Naive thymus-derived CD4-positive, alpha-beta T cell (primary cell): ENCODE measurements at regions not wholly inside any gene's neighbourhood (a gene's known extent, or its start where the extent isn't known, plus 50 kb on each side); places are given as distances from the start of the nearest gene placed in this dataset.
A peak's percentile ranks its signal among the peaks of the same experiment; 100 is the strongest.

ENCODE experiments used
- ATAC-seq: fragments of 150-1000 bp; cut with Tn5 transposase; 2 replicates; pipeline ENCODE4 v1.10.0; 2021; ENCODE audit warnings: mild to moderate bottlenecking, moderate library complexity
- CTCF ChIA-PET: fragments of 350-600 bp; sonication (Branson Sonifier 250); formaldehyde crosslinking; loops from one replicate; lab custom pipeline; 2021; ENCODE audit warnings: antibody characterized with exemption; lab: Charles Lee
- POLR2A ChIA-PET: fragments of 350-600 bp; sonication (Branson Sonifier 250); formaldehyde crosslinking; loops from one replicate; lab custom pipeline; 2021; ENCODE audit warnings: antibody characterized with exemption, inconsistent platforms; lab: Charles Lee
- DNase-seq, 9 donors: peaks; one replicate each; pipeline versions ENCODE4 v3.0.0 to v3.0.0-alpha.2; 2020 to 2022; ENCODE audit warnings: mixed read lengths in 1 of 9
- H3K27ac ChIP-seq: one replicate; pipeline ENCODE4 v1.7.0; 2013; ENCODE audit warnings: mild to moderate bottlenecking, low read depth, low read length, moderate library complexity
- H3K27me3 ChIP-seq, 2 donors: one replicate each; pipeline ENCODE4 v1.7.0; 2013; ENCODE audit warnings: low read length in 2 of 2, mild to moderate bottlenecking in 2 of 2, moderate library complexity in 2 of 2; ENCODE audit not compliant: control insufficient read depth in 2 of 2, insufficient read depth in 2 of 2
- H3K36me3 ChIP-seq, 3 experiments: 1 replicate in 2 of 3; 2 replicates in 1 of 3; pipeline ENCODE4 v1.7.0; 2013; ENCODE audit warnings: low read length in 3 of 3, mild to moderate bottlenecking in 3 of 3, moderate library complexity in 1 of 3; ENCODE audit not compliant: insufficient read depth in 3 of 3, control insufficient read depth in 2 of 3
- H3K4me1 ChIP-seq, 2 donors: one replicate each; pipeline ENCODE4 v1.7.0; 2013; ENCODE audit warnings: low read length in 2 of 2, mild to moderate bottlenecking in 2 of 2, moderate library complexity in 1 of 2; ENCODE audit not compliant: control insufficient read depth in 2 of 2, insufficient read depth in 2 of 2
- H3K4me3 ChIP-seq: 2 replicates; pipeline ENCODE4 v1.7.0; 2013; ENCODE audit warnings: mild to moderate bottlenecking, low read length
- H3K9me3 ChIP-seq, 3 experiments: 1 replicate in 2 of 3; 2 replicates in 1 of 3; pipeline ENCODE4 v1.7.0; 2013; ENCODE audit warnings: low read length in 3 of 3; ENCODE audit not compliant: control insufficient read depth in 2 of 3
- H3K27ac Mint-ChIP-seq, 9 donors: one replicate each; pipeline ENCODE4 v1.8.0; 2020 to 2022; ENCODE audit warnings: mixed read lengths in 9 of 9, mild to moderate bottlenecking in 8 of 9, moderate library complexity in 5 of 9, inconsistent platforms in 2 of 9
- H3K27me3 Mint-ChIP-seq, 5 donors: one replicate each; pipeline ENCODE4 v1.8.0; 2021 to 2022; ENCODE audit warnings: mixed read lengths in 5 of 5, mild to moderate bottlenecking in 1 of 5
- H3K36me3 Mint-ChIP-seq, 5 donors: one replicate each; pipeline ENCODE4 v1.8.0; 2020 to 2022; ENCODE audit warnings: mixed read lengths in 5 of 5, mild to moderate bottlenecking in 3 of 5, inconsistent platforms in 1 of 5
- H3K4me1 Mint-ChIP-seq, 7 donors: one replicate each; pipeline ENCODE4 v1.8.0; 2020 to 2022; ENCODE audit warnings: mixed read lengths in 7 of 7, mild to moderate bottlenecking in 3 of 7, inconsistent platforms in 1 of 7
- H3K4me3 Mint-ChIP-seq, 10 donors: one replicate each; pipeline ENCODE4 v1.8.0; 2020 to 2022; ENCODE audit warnings: mild to moderate bottlenecking in 10 of 10, mixed read lengths in 10 of 10, moderate library complexity in 6 of 10, inconsistent platforms in 2 of 10
- H3K9me3 Mint-ChIP-seq, 11 donors: one replicate each; pipeline ENCODE4 v1.8.0; 2020 to 2022; ENCODE audit warnings: mixed read lengths in 11 of 11, mild to moderate bottlenecking in 4 of 11, inconsistent platforms in 1 of 11, moderate library complexity in 1 of 11
- intact Hi-C, 2 donors: fragments of 100-400 bp; cut with micrococcal nuclease; formaldehyde crosslinking; loops; one replicate each; pipeline ENCODE4 v1.15.1; 2023

GRCh38 chr1:226473325-226473724 lies 65.4 kb upstream of the PARP1 start:
- H3K36me3 ChIP-seq, result no peaks in the 10 kb centered on the region
- intact Hi-C loops, result no loop called here
- Mint-ChIP-seq H3K4me3 (no peak overlapping the region), H3K4me1 (peaks cover 0 to 16% (median 0%) of the 10 kb centered on the region in 7 donors), H3K27ac (no peak overlapping the region), H3K27me3 (peaks cover 0 to 21% (median 6%) of the 10 kb centered on the region in 5 donors), H3K9me3 (peaks cover 0 to 5% (median 0%) of the 10 kb centered on the region in 11 donors), H3K36me3 (no peaks in the 10 kb centered on the region)
- no peak for DNase-seq
- no peak overlapping the region for H3K4me3 ChIP-seq
- H3K27me3 ChIP-seq, result no peaks in the 10 kb centered on the region
- POLR2A ChIA-PET, result no interaction called here
- H3K9me3 ChIP-seq, result no peaks in the 10 kb centered on the region
- H3K4me1 ChIP-seq, result no peaks in the 10 kb centered on the region
- no peak overlapping the region for H3K27ac ChIP-seq
- CTCF ChIA-PET, result interaction anchor here (0.7 kb wide), 1 partner anchor 1932 kb away, joined by 3 read pairs; no protein-coding TSS in a partner anchor
- no peak for ATAC-seq

- intact Hi-C loops, result no loop called here
- H3K27me3 ChIP-seq, result no peaks in the 10 kb centered on the region
- no peaks in the 10 kb centered on the region for H3K36me3 ChIP-seq
- ChIA-PET CTCF (interaction anchor here (0.7 to 1.2 kb wide), 2 partner anchors 49 to 1931 kb away, joined by 3 to 7 read pairs; no protein-coding TSS in a partner anchor), POLR2A (no interaction called here)
- ATAC-seq, result no peak
- Mint-ChIP-seq H3K27me3 (peaks cover 0 to 18% (median 6%) of the 10 kb centered on the region in 5 donors), H3K4me3 (no peak overlapping the region), H3K36me3 (no peaks in the 10 kb centered on the region), H3K9me3 (peaks cover 0 to 3% (median 0%) of the 10 kb centered on the region in 11 donors), H3K4me1 (peaks cover 0 to 16% (median 0%) of the 10 kb centered on the region in 7 donors), H3K27ac (no peak overlapping the region)
- H3K4me3 ChIP-seq, result no peak overlapping the region
- H3K9me3 ChIP-seq, result no peaks in the 10 kb centered on the region
- H3K4me1 ChIP-seq, result no peaks in the 10 kb centered on the region
- no peak overlapping the region for H3K27ac ChIP-seq
- no peak for DNase-seq
These were observed 66.1 kb upstream of the PARP1 start for GRCh38 chr1:226474041-226474440.

DNA sequence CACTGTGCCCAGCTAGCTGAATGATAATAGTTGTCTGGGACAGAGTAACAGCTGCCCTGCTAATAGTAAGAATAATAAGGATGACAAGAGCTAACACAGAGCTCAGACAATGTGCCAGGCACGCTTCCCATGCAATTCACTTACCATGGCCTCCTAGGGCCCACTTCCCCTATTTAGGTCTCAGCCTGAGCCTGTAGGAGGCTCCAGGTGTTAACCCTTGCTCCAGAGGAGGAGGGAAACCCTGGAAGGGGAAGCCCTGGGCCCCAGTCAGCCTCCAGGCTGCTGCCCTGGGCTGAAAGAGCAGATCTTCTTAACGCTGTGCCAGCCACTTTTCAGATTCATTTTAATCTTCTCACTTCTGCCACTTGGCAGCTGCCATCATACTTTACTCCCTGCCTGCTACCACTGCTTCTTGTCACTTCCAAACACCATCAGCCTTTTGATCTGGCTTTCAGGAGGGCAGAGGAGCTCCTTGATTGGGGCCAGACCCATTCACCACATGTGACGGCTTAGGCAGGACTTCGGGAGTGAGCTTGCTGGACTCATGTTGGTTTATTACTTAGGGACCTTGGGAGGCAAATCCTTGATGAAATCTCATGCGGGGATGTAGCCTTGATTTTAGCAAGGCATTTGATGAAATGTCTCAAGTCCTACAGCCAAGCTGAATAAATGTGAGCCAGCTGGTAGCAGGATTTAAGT lies 66.7 kb upstream of the PARP1 start:
- no peak overlapping the region for H3K4me3 ChIP-seq
- no peaks in the 10 kb centered on the region for H3K4me1 ChIP-seq
- Mint-ChIP-seq H3K9me3 (peaks cover 0 to 1% (median 0%) of the 10 kb centered on the region in 11 donors), H3K36me3 (no peaks in the 10 kb centered on the region), H3K27ac (no peak overlapping the region), H3K4me3 (no peak overlapping the region), H3K4me1 (peaks cover 0 to 16% (median 0%) of the 10 kb centered on the region in 7 donors), H3K27me3 (peaks cover 0 to 14% (median 6%) of the 10 kb centered on the region in 5 donors)
- H3K36me3 ChIP-seq, result no peaks in the 10 kb centered on the region
- ChIA-PET POLR2A (no interaction called here), CTCF (interaction anchor here (1.2 kb wide), 1 partner anchor 50 kb away, joined by 7 read pairs; no protein-coding TSS in a partner anchor)
- intact Hi-C loops, result no loop called here
- H3K9me3 ChIP-seq, result no peaks in the 10 kb centered on the region
- no peak for DNase-seq
- no peak overlapping the region for H3K27ac ChIP-seq
- H3K27me3 ChIP-seq, result no peaks in the 10 kb centered on the region
- no peak for ATAC-seq

GRCh38 chr1:226475142-226475511 lies 67.2 kb upstream of the PARP1 start:
- Histone ChIP-seq H3K27ac (no peak overlapping the region), H3K36me3 (no peaks in the 10 kb centered on the region), H3K4me3 (no peak overlapping the region), H3K9me3 (no peaks in the 10 kb centered on the region), H3K4me1 (no peaks in the 10 kb centered on the region), H3K27me3 (no peaks in the 10 kb centered on the region)
- DNase-seq (no peak), ATAC-seq (no peak)
- Mint-ChIP-seq H3K36me3 (no peaks in the 10 kb centered on the region), H3K4me1 (peaks cover 0 to 16% (median 0%) of the 10 kb centered on the region in 7 donors), H3K27me3 (peaks cover 0 to 12% (median 6%) of the 10 kb centered on the region in 5 donors), H3K27ac (no peak overlapping the region), H3K4me3 (no peak overlapping the region), H3K9me3 (peaks cover 0 to 1% (median 0%) of the 10 kb centered on the region in 11 donors)
- POLR2A ChIA-PET, result no interaction called here
- CTCF ChIA-PET, result interaction anchor here (1.2 kb wide), 1 partner anchor 51 kb away, joined by 7 read pairs; no protein-coding TSS in a partner anchor
- intact Hi-C loops, result no loop called here

DNA sequence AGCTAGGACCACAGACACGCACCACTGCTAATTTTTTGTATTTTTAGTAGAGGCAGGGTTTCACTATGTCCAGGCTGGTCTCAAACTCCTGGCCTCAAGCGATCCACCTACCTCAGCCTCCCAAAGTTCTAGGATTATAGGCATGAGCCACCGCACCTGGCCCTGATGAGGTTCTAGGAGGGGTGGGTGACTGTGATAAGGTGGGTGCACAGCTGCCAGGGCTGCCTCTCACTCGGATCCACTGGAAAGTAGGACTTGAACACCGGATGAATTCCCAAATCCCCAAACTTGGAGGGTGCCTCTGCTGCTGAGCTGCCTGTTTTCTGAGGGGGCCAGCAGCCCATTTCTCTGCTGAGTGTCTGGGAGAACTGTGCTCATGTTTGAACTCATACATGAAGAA lies 68.2 kb upstream of the PARP1 start:
- DNase-seq (no peak), ATAC-seq (no peak)
- Mint-ChIP-seq H3K9me3 (peaks cover 0 to 1% (median 0%) of the 10 kb centered on the region in 11 donors), H3K27ac (no peak overlapping the region), H3K4me1 (peaks cover 0 to 16% (median 0%) of the 10 kb centered on the region in 7 donors), H3K27me3 (peaks cover 0 to 12% (median 4%) of the 10 kb centered on the region in 5 donors), H3K36me3 (no peaks in the 10 kb centered on the region), H3K4me3 (no peak overlapping the region)
- Histone ChIP-seq H3K4me1 (no peaks in the 10 kb centered on the region), H3K27ac (no peak overlapping the region), H3K27me3 (no peaks in the 10 kb centered on the region), H3K36me3 (no peaks in the 10 kb centered on the region), H3K4me3 (no peak overlapping the region), H3K9me3 (no peaks in the 10 kb centered on the region)
- ChIA-PET POLR2A (no interaction called here), CTCF (no interaction called here)
- intact Hi-C loops, result no loop called here

GRCh38 chr1:226476648-226477319 lies 68.9 kb upstream of the PARP1 start:
- Mint-ChIP-seq H3K36me3 (no peaks in the 10 kb centered on the region), H3K9me3 (peaks cover 0 to 1% (median 0%) of the 10 kb centered on the region in 11 donors), H3K27me3 (peaks cover 2 to 15% (median 4%) of the 10 kb centered on the region in 5 donors), H3K4me3 (no peak overlapping the region), H3K4me1 (peaks cover 0 to 16% (median 0%) of the 10 kb centered on the region in 7 donors), H3K27ac (peak overlapping the region in 1 of 9 donors; percentile 27)
- Histone ChIP-seq H3K9me3 (no peaks in the 10 kb centered on the region), H3K36me3 (no peaks in the 10 kb centered on the region), H3K27ac (no peak overlapping the region), H3K4me3 (no peak overlapping the region), H3K27me3 (no peaks in the 10 kb centered on the region), H3K4me1 (no peaks in the 10 kb centered on the region)
- ATAC-seq (no peak), DNase-seq (no peak)
- ChIA-PET CTCF (no interaction called here), POLR2A (no interaction called here)
- intact Hi-C loops, result no loop called here
